ENCODE measurements at regions not wholly inside any gene's neighbourhood (a gene's known extent, or its start where the extent isn't known, plus 50 kb on each side); places are given as distances from the start of the nearest gene placed in this dataset.

- DNase-seq, result no peak
Observed at GRCh38 chr13:59442461-59442860, 721.3 kb downstream of the DIAPH3 start.

GRCh38 chr13:59442944-59443486, 720.7 kb downstream of the DIAPH3 start:
- no peak for DNase-seq

DNA sequence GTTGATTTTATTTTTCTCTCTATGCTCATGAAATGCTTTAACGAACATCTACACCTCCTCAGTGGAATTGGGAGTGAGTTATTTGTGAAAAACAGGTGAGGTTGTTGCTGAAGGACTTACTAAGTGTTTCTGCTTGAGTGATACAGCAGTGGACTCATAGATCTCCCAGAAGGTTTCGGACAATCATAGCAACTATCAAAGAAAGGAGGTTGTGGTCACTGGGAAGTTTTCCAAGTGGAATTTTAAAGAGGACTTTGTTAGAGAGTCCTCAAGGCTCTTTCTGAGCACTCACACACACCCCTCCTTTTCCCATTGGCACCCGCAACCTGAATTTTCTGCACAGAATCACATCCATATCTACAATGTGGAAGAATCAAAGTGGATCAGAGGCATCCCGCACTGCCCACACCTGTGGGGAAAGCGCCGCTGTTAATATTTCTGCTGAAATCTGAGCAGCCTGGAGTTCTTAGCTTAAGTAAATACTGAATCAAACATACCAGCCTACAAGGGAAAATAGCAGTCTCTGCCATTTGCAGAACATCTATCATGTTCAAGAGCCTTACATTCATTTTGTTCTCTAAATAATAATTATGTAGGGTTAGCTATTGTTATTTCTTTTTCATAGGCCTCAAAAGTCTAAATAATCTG, 719.4 kb downstream of the DIAPH3 start:
- DNase-seq, result no peak

DNA sequence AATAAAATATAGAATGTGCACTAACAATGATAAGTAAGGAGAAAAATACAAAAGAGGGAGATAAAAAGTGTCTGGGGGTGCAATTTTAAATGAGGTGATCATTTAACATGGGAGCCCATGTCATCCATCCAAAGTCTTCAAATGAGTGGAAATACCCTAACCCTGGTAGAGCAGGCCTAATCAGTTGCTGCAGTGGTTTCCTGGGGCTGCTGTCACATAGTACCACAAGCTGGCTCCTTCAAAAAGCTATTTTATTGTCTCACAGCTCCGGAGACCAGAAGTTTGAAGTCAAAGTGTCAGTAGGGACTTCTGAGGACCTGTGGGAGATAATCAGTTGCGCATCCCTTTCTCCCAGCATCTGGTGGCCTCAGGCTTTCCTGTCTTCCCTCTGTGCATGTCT, 717.9 kb downstream of the DIAPH3 start:
- DNase-seq, result no peak

GRCh38 chr13:59446391-59446790, 717.3 kb downstream of the DIAPH3 start:
- DNase-seq, result no peak

GRCh38 chr13:59447031-59447430, 716.7 kb downstream of the DIAPH3 start:
- DNase-seq, result no peak

DNA sequence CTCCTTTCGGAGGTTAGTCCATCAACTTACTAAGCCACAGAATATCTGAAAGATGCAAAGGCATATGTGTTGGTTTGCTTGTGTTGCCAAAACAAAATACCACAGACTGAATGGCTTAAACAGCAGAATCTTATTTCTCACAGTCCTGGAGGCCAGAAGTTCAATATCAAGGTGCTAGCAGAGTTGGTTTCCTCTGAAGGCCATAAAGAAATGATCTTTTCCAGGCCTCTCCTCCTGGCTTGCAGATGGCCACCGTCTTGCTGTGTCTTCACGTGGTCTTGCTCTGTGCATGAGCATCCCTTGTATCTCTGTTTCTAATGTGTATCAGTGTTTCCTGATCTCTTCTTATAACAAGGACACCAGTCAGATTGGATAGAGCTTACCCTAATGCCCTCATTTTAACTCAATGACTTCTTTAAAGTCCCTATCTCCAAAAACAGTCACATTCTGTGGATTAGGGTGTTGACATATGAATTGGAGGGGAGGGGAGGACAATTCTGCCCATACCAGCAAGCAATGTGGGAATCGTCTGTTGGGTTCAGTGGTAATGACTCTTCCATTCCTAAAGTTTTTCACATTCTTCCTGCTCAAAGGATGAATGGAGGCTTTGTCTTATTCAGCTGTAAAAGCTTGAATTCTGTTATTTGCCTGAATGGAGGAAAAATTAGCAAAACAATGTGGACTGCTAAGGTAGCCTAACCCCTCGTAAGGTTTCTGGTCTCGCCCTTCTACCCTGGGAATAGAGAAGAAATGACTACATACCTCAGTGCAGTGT, 715.7 kb downstream of the DIAPH3 start:
- no peak for DNase-seq

- no peak for DNase-seq
Observed at GRCh38 chr13:59449750-59450149, 714.0 kb downstream of the DIAPH3 start.

GRCh38 chr13:59450229-59450628, 713.5 kb downstream of the DIAPH3 start:
- no peak for DNase-seq

GRCh38 chr13:59451236-59451635, 712.5 kb downstream of the DIAPH3 start:
- no peak for DNase-seq

GRCh38 chr13:59452189-59452890, 711.4 kb downstream of the DIAPH3 start:
- DNase-seq, result peak; percentile 13

- peak; percentile 11 for DNase-seq
Observed at GRCh38 chr13:59458908-59459579, 704.7 kb downstream of the DIAPH3 start.

GRCh38 chr13:59459972-59460371, 703.8 kb downstream of the DIAPH3 start:
- DNase-seq, result no peak

- DNase-seq, result no peak
Observed at GRCh38 chr13:59461411-59461810, 702.3 kb downstream of the DIAPH3 start.

DNA sequence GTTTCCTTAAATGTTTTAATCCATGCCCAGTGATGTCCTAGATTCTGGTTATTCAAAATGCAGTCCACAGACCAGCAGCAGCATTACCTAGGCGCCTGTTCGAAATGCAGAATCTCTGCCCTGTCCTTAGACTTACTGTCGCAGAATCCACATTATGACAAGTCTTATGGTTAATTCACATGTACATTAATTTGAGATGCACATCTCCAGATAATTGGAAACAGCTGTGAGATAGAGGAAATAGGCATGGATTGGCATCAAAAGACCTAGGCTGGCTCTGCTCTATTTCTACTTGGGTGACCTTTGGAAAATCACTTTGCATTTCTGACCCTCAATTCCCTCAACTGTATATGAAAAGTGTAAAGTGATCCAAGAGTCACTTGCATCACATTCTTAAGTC, 700.7 kb downstream of the DIAPH3 start:
- DNase-seq, result no peak

DNA sequence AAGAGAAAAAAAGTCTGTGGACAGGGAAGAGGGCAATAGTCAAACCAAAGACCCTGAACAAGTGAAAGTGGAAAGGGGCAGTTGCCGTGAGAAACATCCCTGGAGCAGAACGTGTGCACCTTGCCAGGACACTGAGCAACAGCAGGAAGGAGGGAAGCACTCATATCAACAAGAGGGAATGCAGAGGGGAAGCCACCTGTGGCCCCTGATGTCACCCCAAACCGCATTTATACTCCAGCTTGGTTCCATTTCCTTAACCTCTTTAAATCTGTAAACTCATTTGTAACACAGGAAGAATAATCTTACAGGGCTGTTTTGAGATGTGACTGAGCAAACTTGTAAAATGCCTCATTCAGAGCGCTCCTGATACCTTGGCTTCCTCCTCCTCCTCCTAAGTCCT, 698.8 kb downstream of the DIAPH3 start:
- DNase-seq, result no peak

DNA sequence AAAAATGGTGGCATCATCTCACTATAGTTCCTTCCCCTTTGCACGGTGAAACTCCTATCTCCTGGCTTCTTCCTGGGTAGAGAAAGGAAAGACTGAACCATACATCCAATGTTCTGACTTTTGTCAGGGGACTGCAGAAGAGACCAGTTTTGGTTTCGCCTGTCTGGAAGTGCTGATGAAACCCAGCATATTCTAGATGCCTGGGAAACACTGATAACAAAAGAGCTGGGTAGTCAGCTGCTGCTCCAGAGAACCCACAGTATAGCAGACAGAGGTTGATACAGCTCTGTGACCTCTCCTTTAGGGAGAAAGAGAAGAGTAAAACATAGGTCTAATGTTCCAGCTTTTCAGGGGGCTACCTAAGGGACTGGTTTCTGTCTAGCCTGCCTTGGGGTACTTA, 695.3 kb downstream of the DIAPH3 start:
- DNase-seq, result no peak

DNA sequence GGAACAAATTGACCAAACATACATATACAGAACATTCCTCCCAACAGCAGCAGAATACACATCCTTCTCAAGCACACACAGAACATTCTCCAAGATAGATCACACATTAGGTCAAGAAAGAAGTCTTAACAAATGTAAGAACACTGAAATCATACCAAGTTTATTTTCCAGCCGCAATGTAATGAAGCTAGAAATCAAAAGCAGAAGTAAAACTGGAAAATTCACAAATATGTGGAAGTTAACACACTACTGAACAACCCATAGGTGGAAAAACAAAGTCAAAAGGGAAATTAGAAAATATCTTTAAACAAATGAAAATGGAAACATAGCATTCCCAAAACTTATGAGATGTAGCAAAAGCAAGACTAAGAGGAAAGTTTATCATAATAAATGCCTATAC, 692.6 kb downstream of the DIAPH3 start:
- DNase-seq, result no peak

GRCh38 chr13:59472134-59472533, 691.6 kb downstream of the DIAPH3 start:
- no peak for DNase-seq

GRCh38 chr13:59474696-59475095, 689.0 kb downstream of the DIAPH3 start:
- DNase-seq, result no peak

DNA sequence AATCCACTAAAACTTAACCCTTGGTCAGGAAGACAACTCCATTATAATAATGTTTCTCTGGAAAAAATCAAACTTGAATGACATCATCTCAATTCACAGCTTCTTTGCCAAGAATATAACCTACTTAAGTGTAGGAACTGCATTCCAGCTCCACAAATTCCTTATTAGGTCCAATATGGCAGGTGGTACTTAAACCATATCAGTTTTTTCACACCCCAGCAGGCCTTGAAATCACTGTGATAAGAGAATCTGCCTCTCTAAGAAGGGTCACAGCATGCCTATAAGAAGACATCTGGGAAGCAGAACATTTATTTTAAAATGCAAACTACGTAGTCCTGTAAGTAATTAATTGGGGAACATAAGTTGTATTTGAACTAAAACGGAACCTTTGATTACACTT, 687.8 kb downstream of the DIAPH3 start:
- no peak for DNase-seq

GRCh38 chr13:59476366-59476765, 687.4 kb downstream of the DIAPH3 start:
- DNase-seq, result no peak

GRCh38 chr13:59477011-59477410, 686.7 kb downstream of the DIAPH3 start:
- no peak for DNase-seq

Measured in NCI-H510A treated with DMSO at 0.1 percent for 48 hours (cell line).